Suppressor macrophage treated with lipopolysaccharide for 4 hours (primary cell): ENCODE measurements at regions not wholly inside any gene's neighbourhood (a gene's known extent, or its start where the extent isn't known, plus 50 kb on each side); places are given as distances from the start of the nearest gene placed in this dataset.

Experiments
- DNase-seq: peaks from one replicate; pipeline ENCODE4 v3.0.0-alpha.2; 2020

DNA sequence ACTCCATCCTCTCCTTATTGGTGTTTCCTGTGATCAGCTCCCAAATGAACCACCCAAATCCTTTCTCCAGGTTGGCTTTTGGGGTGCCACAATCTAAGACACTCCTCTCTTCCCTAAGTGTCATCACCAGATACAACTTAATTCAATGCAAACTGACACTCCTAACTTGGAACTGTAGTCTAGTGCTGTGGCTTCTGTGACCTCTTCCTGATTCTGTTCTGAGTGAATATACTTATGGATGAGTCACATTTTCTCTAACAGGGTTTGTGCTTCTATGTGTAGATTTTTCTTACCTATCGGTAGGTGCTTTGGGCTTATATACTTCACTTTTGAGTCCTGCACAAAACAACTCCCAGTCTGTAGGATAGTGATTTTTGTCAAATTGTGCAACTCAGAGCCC lies 141.3 kb upstream of the MAOA start:
- no peak for DNase-seq

GRCh38 chrX:43522582-43522981 lies 133.5 kb upstream of the MAOA start:
- no peak for DNase-seq

DNA sequence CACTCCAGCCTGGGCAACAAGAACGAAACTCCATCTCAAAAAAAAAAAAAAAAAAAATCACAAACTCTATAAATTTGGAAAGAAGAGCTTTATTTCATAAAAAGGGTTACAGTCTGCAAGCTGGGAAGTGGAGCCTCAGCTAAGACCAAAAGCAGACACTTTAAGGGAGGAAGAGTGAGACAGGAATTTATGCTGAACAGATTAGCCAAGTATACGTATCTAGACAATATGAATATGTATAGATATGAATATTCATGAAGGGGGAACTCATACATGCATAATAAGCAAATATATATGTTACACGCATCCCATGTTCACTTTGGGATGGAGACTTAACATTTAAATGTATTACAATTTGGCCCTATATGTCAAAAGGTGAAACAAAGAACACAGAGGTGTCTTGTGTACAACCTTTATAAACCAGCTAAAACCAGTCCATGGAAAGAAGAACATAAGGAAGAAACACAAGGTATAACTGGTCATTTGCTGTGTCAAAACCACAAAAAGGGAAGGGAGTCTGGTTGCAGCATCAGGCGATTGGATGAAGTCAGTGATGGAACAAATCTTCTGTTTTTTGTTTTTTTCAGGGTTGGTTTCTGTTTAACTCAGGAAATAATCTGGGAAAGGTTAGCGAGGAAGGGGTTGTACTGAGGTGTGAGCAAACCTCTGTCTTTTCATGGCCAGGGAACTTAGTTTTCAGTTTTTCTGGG lies 130.0 kb upstream of the MAOA start:
- DNase-seq = peak; percentile 40

GRCh38 chrX:43526878-43527277 lies 129.2 kb upstream of the MAOA start:
- DNase-seq = no peak

- peak; percentile 32 for DNase-seq
Observed at GRCh38 chrX:43527801-43528200, 128.3 kb upstream of the MAOA start.

- peak; percentile 61 for DNase-seq
Observed at GRCh38 chrX:43530837-43531236, 125.3 kb upstream of the MAOA start.

DNA sequence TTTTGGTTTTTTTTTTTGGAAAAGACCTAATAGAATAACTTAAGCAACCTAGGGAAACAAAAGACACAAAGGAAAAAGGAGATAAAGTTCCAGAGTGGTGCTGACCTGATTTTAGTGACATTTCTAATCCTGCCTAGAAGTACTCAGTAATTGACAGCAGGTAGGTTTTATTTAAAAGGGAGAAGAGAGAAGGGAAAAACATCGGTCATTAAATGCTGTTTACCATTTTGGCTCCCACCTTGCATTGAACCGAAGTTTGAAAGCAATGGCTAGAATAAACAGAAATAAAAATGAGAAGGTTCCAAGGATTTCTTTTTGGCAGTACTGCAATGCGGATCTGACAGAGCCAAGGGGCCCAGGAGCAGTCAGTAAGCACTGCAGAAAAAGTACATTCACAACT lies 115.8 kb upstream of the MAOA start:
- no peak for DNase-seq

DNA sequence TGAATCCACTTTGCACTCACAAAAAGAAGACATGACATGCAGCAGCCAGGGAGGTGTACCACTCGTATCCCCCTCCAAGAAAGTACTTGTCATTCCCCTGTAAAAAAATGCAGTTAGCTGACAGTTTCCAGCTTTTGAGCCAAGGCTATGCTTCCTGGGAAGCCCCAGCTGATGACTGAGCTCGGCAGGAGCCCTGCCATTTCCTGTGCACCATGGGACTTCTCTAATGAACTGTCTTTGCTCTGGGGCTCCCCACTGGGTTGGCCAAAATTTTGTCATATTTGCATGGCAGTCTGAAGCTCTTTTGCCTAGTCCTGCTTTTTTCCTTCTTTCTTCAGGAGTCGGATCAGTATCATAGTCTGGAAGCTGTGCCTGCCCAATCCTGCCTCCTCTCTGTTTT lies 104.5 kb upstream of the MAOA start:
- DNase-seq = peak; percentile 24

GRCh38 chrX:43552156-43552555 lies 103.9 kb upstream of the MAOA start:
- DNase-seq = no peak

DNA sequence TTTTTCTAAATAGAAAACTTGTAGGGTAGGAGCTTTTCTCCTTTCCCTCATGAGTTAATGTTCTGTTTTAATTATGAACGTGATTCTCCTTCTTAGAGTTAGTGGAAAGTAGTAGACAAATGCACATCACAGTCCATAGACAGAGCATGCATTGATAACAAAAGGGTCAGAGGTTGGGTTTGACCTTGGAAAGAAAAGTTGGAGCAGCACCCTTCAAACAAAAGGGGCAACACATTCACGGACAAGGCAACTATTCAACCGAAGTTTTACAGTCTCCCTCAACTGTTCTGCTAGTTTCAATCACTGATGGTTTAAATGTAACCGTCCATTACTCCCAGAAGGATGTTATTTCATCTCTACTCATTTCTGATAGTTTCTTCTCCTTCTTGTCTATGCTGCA lies 103.4 kb upstream of the MAOA start:
- no peak for DNase-seq

DNA sequence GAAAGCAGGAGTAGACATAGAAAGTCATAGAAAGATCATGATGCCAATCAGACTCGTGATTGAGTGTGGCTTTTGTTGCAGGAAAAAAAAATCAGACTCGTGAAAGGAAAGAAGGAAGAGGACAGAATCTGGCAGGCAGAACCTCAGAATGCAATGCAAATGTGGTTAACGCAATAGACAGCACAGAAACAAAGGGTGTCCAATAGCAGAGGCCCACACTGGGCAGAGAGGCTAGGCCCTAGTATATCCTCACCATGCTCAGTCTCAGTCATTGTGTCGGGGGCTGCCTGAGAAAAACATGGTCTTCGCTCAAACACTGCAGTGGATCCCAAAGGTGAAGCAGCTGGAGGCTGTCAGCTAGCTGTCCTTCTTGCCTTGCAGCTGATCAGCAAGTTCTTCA lies 102.8 kb upstream of the MAOA start:
- DNase-seq = no peak

DNA sequence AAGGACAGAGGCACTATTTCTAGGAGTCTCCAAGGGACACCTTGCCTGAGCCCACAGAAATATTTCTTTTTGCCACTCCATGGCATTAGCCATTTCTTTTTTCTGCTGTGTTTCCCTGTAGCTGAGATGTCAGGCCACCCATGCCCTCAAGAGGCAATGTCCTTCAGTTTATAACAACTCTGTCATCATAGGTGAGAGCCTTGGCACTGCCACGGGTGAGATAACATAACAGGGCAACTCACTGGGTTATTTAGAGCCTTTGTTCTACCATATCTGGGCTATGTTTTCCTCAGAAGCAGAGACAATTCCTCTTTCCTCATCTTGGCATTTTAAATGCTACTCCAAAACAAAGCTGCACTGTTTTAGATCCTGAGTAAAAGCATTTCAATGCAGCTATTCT lies 99.9 kb upstream of the MAOA start:
- no peak for DNase-seq

DNA sequence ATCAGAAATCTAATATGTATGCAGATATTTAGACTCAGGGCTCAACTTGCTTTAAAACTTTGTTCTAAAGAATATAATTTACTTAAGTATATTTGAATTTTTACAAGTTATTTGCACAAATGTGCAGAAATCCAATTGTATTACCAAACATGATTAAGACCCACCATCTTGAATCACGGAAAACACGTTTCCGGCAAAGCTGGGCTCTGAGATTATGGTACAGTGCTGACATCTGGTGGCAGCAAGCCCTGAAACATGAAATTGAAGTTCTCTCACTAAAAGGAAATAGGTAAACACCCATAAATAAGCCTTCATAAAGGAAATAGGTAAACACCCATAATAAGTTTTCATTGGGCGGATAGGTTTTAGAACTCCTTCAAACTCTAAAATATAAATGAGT lies 98.3 kb upstream of the MAOA start:
- DNase-seq = peak; percentile 59

DNA sequence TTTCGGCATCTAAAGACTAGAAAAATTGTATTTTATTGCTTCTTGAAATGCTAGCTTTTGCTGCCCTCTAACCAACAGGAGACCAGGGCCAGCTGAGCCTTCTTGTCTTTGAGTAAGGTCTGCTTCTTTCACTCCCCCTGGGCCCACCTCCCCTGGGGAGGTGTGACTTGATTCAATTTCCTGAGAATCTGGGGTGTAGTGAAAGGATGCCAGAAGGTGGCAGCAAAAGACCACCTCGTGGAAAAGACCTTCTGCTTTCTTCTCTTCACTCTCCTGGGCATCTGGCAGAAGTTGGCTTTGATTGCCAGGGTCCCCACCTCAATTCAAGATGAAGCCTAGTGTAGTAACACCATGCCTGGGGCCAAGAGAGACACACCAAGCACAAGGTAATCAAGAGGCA lies 96.5 kb upstream of the MAOA start:
- peak; percentile 59 for DNase-seq

DNA sequence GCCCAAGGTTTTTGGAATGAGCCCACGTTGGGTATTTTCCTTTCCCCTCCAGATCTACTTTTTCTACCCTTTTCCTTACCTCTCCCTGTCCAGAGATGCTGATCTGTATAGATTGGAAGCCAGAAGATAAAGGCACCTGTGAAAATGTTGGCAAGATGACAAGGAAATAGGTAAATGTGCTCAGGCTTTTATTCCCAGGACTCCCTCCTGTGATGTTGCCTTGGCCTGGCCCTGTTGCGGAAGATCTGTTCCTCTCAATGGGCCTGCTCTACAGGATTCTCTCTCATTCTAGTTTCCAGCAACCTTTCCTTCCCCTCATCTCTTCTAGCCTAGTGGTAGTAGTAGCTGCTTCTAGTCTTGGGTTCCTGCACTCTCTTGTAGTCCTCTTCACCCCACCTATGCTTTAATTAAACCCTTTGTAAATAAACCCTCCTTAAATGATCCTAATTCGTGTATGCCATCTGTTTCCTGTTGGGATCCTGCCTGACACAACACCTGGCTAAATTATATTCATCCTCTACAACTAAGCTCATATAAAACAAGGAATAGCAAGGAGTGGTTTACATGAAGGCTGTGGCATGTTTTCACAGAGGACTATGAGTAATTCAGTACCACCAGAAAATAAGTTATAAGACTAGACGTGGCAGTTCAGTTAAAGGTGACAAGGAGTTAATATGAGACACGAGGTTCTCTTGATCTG lies 95.7 kb upstream of the MAOA start:
- no peak for DNase-seq

- DNase-seq = no peak
Observed at GRCh38 chrX:43562372-43562771, 93.7 kb upstream of the MAOA start.

- no peak for DNase-seq
Observed at GRCh38 chrX:43564953-43565352, 91.1 kb upstream of the MAOA start.

GRCh38 chrX:43566170-43566569 lies 89.9 kb upstream of the MAOA start:
- DNase-seq = no peak

DNA sequence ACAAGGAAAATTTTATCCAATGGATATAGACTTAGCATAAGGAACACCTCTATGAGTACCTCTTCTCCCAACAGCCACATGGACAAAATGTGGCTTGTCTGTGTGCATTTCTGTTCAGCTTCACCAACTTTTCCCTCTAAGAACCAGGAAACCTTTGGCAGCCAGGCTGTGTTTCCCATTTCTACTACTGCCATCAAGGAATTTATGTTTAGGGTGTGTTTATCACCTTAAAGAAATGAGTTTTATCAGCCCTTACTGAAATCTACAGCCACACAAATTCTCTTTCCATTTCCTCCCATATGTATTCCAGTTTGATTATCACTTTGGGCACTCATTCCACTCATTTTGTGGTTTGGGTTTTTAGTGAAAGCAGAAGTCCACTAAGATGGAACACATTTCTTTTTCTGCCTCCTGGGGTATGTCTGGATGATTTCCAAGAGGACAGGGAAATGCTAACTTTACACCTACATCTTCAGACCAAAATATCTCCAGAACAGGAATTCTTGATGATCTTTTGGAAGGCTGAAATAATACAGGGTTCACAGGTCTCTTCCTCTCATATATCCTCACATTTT lies 82.6 kb upstream of the MAOA start:
- DNase-seq = no peak

DNA sequence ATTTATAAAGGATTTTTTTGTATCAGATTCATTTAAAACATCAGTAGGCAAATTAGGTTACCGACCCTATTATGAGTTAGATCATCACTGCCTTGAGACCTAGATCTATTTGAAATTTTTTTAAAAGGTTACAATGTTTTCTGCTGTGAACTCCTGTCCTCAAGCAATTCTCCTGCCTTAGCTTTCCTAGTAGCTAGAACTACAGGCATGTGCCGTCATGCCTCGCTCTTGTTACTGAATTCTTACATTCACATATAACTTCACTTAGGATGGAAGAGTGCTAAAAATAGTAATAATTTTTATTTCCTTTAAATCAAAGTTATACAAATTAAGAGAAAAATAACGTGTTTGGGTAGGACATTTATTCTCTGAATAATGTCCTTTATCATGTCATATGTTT lies 75.5 kb upstream of the MAOA start:
- DNase-seq = no peak

GRCh38 chrX:43581167-43581566 lies 74.9 kb upstream of the MAOA start:
- no peak for DNase-seq

- no peak for DNase-seq
Observed at GRCh38 chrX:43581888-43582539, 74.1 kb upstream of the MAOA start.

DNA sequence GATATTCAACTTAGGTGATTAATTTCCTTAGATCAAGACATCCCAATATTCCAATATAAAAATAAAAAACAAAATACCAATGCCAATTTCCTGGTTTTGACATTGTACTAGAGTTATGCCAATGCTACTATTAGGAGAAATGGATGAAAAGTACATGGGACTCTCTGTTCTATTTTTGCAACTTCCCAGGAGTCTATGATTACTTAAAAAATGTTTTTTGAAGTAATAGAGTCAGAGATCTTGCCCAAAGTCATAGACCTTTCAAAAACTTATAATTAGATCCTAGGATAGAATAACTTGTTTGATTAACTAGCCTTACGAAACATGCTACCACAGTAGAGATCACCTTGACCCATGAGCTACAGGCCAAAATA lies 73.6 kb upstream of the MAOA start:
- no peak for DNase-seq

- DNase-seq = no peak
Observed at GRCh38 chrX:43585922-43586321, 70.2 kb upstream of the MAOA start.
